Heart left ventricle (tissue), 13 donors: ENCODE measurements at regions not wholly inside any gene's neighbourhood (a gene's known extent, or its start where the extent isn't known, plus 50 kb on each side); places are given as distances from the start of the nearest gene placed in this dataset.

Experiments used
- CTCF ChIP-seq, 12 donors: fragments of 200-600 bp; sonication (generic) in 4 of 12; IDR thresholded peaks; one replicate each; pipeline versions ENCODE4 v1.5.0 to v1.8.0; 2018 to 2022; ENCODE audit warnings: antibody characterized with exemption in 12 of 12, mild to moderate bottlenecking in 5 of 12
- POLR2A ChIP-seq, 2 donors: fragments of 450-650 bp; IDR thresholded peaks; one replicate each; pipeline ENCODE4 v1.6.1; 2017; ENCODE audit warnings: antibody characterized with exemption in 2 of 2, mild to moderate bottlenecking in 2 of 2, moderate library complexity in 2 of 2
- donor health status: ischemic (EF 13 %, LVEDD 7.1; RV severe dilation, severe dysfunction).
- donor health status: DM: no; HTN: yes; CAD: no.
- donor health status: DM: no; HTN: no; CAD: no.
- donor health status: ischemic (EF 25% LVEDD 6.9; RV normal size, moderate dysfunction).
- donor health status: ischemic (EF 25% LVEDD 5.7; RV mildly dilated, moderate dysfunction).
- donor health status: ischemic (EF 35%, LVEDD 5.7; RV mildly dilated, moderate dysfunction).
- donor health status: nonischemic (EF 11% LVEDD 7.7; RV severe dilation, severe dysfunction).
- donor health status: DM: yes; HTN: yes; CAD: no.
- donor health status: PGD.
- donor health status: ischemic (EF 29% LVEDD 5.4; RV normal size, mild dysfunction).
- donor health status: nonischemic (EF 23%, LVEDD 6.1; RV moderate dilation, normal function).

GRCh38 chr2:217732992-217733391 is 269.8 kb downstream of the TNS1 start:
- no peak for TF ChIP-seq CTCF (IDR thresholded peaks at IDR 0.05)
- TF ChIP-seq POLR2A (IDR thresholded peaks at IDR 0.05): no peak
